Lung (tissue), 11 donors: ENCODE measurements at regions not wholly inside any gene's neighbourhood (a gene's known extent, or its start where the extent isn't known, plus 50 kb on each side); places are given as distances from the start of the nearest gene placed in this dataset.

ENCODE experiments used
- ATAC-seq: fragments of 200-7000 bp; cut with Tn5 transposase; one replicate; pipeline ENCODE4 v1.9.1; 2020; ENCODE audit warnings: moderate number of reproducible peaks; ENCODE audit not compliant: insufficient read depth, low FRiP score
- DNase-seq, 3 donors: peaks; one replicate each; pipeline ENCODE4 v3.0.0-alpha.2; 2013 to 2017
- H3K27ac ChIP-seq, 2 donors: one replicate each; pipeline ENCODE4 v1.5.1; 2013; ENCODE audit warnings: mild to moderate bottlenecking in 2 of 2, moderate library complexity in 2 of 2, control low read depth in 1 of 2, inconsistent platforms in 1 of 2, low read depth in 1 of 2, low read length in 1 of 2
- H3K27me3 ChIP-seq, 3 donors: one replicate each; pipeline ENCODE4 v1.5.1; 2013; ENCODE audit warnings: low read length in 2 of 3; ENCODE audit not compliant: control insufficient read depth in 3 of 3, insufficient read depth in 3 of 3
- H3K36me3 ChIP-seq, 4 donors: one replicate each; pipeline ENCODE4 v1.5.1; 2013; ENCODE audit warnings: low read length in 4 of 4, mild to moderate bottlenecking in 1 of 4, moderate library complexity in 1 of 4; ENCODE audit not compliant: control insufficient read depth in 4 of 4, insufficient read depth in 4 of 4
- H3K4me1 ChIP-seq, 5 donors: one replicate each; pipeline ENCODE4 v1.5.1; 2013; ENCODE audit warnings: low read length in 5 of 5, mild to moderate bottlenecking in 2 of 5, moderate library complexity in 1 of 5; ENCODE audit not compliant: control insufficient read depth in 5 of 5, insufficient read depth in 5 of 5
- H3K4me3 ChIP-seq: one replicate; pipeline ENCODE4 v1.5.1; 2013; ENCODE audit warnings: mild to moderate bottlenecking, control low read depth, moderate library complexity
- H3K9ac ChIP-seq, 2 donors: one replicate each; pipeline ENCODE4 v1.5.1; 2013; ENCODE audit warnings: low read length in 2 of 2, control low read depth in 1 of 2; ENCODE audit not compliant: insufficient read depth in 1 of 2
- H3K9me3 ChIP-seq, 4 donors: one replicate each; pipeline ENCODE4 v1.5.1; 2013; ENCODE audit warnings: low read length in 3 of 4, mild to moderate bottlenecking in 1 of 4, moderate library complexity in 1 of 4; ENCODE audit not compliant: control insufficient read depth in 4 of 4, insufficient read depth in 3 of 4
- WGBS, 2 donors: extraction: QIAGEN DNeasy Blood & Tissue Kit; methylation state at CpG; one replicate each; pipeline ENCODE4 v1.1.7; 2013; 5-methylcytosine and 5-hydroxymethylcytosine counted together
- TF ChIP-seq, protein P1 (sequence below): IDR thresholded peaks from 2 replicates; pipeline ENCODE4 v1.5.1; 2012; ENCODE audit warnings: mild to moderate bottlenecking; ENCODE audit errors: control extremely low read depth, extremely low read depth
- donor health status: control.
- donor health status: control.
- donor health status: Bipolar disorder and iron deficiency.
- donor health status: healthy.
- donor health status: DM: yes; HTN: yes; CAD: no.

DNA sequence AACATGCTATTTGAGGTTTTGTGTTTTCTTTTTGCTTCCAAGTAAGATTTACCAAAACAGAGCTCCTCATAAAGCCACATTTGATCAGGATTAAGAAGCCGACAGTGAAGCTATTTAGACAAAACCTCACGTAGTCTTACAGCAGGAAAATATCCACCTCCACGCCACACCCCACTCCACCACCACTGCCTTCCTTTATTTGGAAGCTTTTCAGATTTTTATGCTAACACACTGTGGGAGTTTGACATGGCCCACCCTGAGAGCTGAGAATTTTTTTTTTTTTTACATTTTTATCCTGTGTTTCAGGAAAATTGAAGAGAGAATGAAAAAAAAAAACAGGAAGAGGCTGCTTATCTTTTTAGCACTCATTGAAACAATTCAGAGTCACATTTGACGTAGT lies 104.8 kb upstream of the MC3R start:
- Histone ChIP-seq H3K27ac (no peak overlapping the region), H3K4me3 (no peak overlapping the region), H3K36me3 (no peaks in the 10 kb centered on the region), H3K27me3 (no peaks in the 10 kb centered on the region), H3K9ac (no peak overlapping the region), H3K9me3 (peaks cover 0 to 20% (median 6%) of the 10 kb centered on the region in 4 donors), H3K4me1 (no peaks in the 10 kb centered on the region)
- DNase-seq (no peak), ATAC-seq (no peak)
- TF ChIP-seq, protein P1, sequence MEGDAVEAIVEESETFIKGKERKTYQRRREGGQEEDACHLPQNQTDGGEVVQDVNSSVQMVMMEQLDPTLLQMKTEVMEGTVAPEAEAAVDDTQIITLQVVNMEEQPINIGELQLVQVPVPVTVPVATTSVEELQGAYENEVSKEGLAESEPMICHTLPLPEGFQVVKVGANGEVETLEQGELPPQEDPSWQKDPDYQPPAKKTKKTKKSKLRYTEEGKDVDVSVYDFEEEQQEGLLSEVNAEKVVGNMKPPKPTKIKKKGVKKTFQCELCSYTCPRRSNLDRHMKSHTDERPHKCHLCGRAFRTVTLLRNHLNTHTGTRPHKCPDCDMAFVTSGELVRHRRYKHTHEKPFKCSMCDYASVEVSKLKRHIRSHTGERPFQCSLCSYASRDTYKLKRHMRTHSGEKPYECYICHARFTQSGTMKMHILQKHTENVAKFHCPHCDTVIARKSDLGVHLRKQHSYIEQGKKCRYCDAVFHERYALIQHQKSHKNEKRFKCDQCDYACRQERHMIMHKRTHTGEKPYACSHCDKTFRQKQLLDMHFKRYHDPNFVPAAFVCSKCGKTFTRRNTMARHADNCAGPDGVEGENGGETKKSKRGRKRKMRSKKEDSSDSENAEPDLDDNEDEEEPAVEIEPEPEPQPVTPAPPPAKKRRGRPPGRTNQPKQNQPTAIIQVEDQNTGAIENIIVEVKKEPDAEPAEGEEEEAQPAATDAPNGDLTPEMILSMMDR = no peak
- WGBS, 2 donors = 25 to 33% methylated on average over 4 of the region's 4 CpGs

GRCh38 chr20:56151834-56152233 lies 96.7 kb upstream of the MC3R start:
- Histone ChIP-seq H3K4me3 (no peak overlapping the region), H3K36me3 (no peaks in the 10 kb centered on the region)

GRCh38 chr20:56153926-56154325 lies 94.6 kb upstream of the MC3R start:
- Histone ChIP-seq H3K4me3 (no peak overlapping the region), H3K27me3 (peaks cover 0 to 3% (median 0%) of the 10 kb centered on the region in 3 donors), H3K27ac (no peak overlapping the region), H3K36me3 (no peaks in the 10 kb centered on the region), H3K9ac (no peak overlapping the region), H3K4me1 (peaks cover 0 to 4% (median 0%) of the 10 kb centered on the region in 5 donors), H3K9me3 (peaks cover 0 to 4% (median 0%) of the 10 kb centered on the region in 4 donors)
- 89 to 91% methylated on average over 5 of the region's 5 CpGs for WGBS, 2 donors
- TF ChIP-seq, protein P1 = no peak
- ATAC-seq (no peak), DNase-seq (no peak)

More at GRCh38 chr20:56151834-56152233, 96.7 kb upstream of the MC3R start:
- Histone ChIP-seq H3K27ac (no peak overlapping the region), H3K4me1 (no peaks in the 10 kb centered on the region), H3K9ac (no peak overlapping the region), H3K9me3 (peaks cover 0 to 4% (median 0%) of the 10 kb centered on the region in 4 donors), H3K27me3 (peaks cover 0 to 3% (median 0%) of the 10 kb centered on the region in 3 donors)
- DNase-seq (no peak), ATAC-seq (no peak)
- 26 to 45% methylated on average over 3 of the region's 3 CpGs for WGBS, 2 donors
- TF ChIP-seq, protein P1 = no peak

DNA sequence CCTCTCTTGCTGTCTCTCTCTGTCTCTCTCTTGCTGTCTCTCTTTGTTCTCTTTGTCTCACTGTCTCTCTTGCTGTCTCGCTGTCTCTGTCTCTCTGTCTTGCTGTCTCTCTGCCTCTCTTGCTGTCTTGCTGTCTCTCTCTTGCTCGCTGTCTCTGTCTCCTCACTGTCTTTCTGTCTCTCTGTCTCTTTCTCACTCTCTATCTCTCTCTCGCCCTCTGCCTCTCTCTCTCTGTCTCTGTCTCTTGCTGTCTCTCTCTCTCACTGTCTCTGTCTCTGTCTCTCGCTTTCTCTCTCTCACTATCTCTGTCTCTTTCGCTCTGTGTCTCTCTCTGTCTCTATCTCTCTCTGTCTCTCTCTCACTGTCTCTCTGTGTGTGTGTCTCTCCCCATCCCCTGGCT lies 92.9 kb upstream of the MC3R start:
- Histone ChIP-seq H3K9me3 (peaks cover 0 to 4% (median 0%) of the 10 kb centered on the region in 4 donors), H3K27ac (no peak overlapping the region), H3K36me3 (no peaks in the 10 kb centered on the region), H3K4me1 (peaks cover 0 to 5% (median 0%) of the 10 kb centered on the region in 5 donors), H3K4me3 (no peak overlapping the region), H3K27me3 (no peaks in the 10 kb centered on the region), H3K9ac (no peak overlapping the region)
- TF ChIP-seq, protein P1 = no peak
- 85 to 92% methylated on average over 5 of the region's 5 CpGs for WGBS, 2 donors
- ATAC-seq (no peak), DNase-seq (no peak)
